ENCODE measurements at regions not wholly inside any gene's neighbourhood (a gene's known extent, or its start where the extent isn't known, plus 50 kb on each side); places are given as distances from the start of the nearest gene placed in this dataset.

GRCh38 chr4:110289601-110290100 lies 91.2 kb upstream of the ELOVL6 start:
- 65 to 85% (median 69%) methylated on average over 2 of the region's 2 CpGs for whole genome bisulfite sequencing, 4 donors
- Histone ChIP-seq H3K27ac (no peak overlapping the region), H3K4me1 (no peaks in the 10 kb centered on the region), H3K27me3 (peaks cover 0 to 3% (median 0%) of the 10 kb centered on the region in 9 donors), H3K4me3 (no peak overlapping the region), H3K9me3 (no peaks in the 10 kb centered on the region), H3K36me3 (no peaks in the 10 kb centered on the region)
- intact Hi-C loops (cut with DNase I) = no loop called here
- no peak for DNase-seq
- TF ChIP-seq CTCF (IDR thresholded peaks at IDR 0.05) = no peak
- TF ChIP-seq POLR2A (IDR thresholded peaks at IDR 0.05) = no peak
- no peak for ATAC-seq

GRCh38 chr4:110287130-110287529 lies 88.7 kb upstream of the ELOVL6 start:
- TF ChIP-seq POLR2A (IDR thresholded peaks at IDR 0.05) = no peak
- TF ChIP-seq CTCF (IDR thresholded peaks at IDR 0.05) = no peak
- H3K9me3 ChIP-seq = no peaks in the 10 kb centered on the region
- no peaks in the 10 kb centered on the region for H3K36me3 ChIP-seq
- H3K27ac ChIP-seq = no peak overlapping the region
- H3K27me3 ChIP-seq = no peaks in the 10 kb centered on the region
- H3K4me3 ChIP-seq = no peak overlapping the region
- 53 to 66% (median 59%) methylated on average over 2 of the region's 2 CpGs for WGBS, 4 donors
- H3K4me1 ChIP-seq = no peaks in the 10 kb centered on the region
- intact Hi-C loops (cut with DNase I) = no loop called here
- ATAC-seq (no peak), DNase-seq (no peak)

- Histone ChIP-seq H3K9me3 (no peaks in the 10 kb centered on the region), H3K36me3 (no peaks in the 10 kb centered on the region), H3K4me3 (no peak overlapping the region), H3K27ac (no peak overlapping the region), H3K27me3 (no peaks in the 10 kb centered on the region), H3K4me1 (no peaks in the 10 kb centered on the region)
- ATAC-seq (no peak), DNase-seq (no peak)
- WGBS, 4 donors = 79 to 92% (median 85%) methylated on average over 2 of the region's 2 CpGs
- intact Hi-C loops (cut with DNase I) = no loop called here
- TF ChIP-seq CTCF (IDR thresholded peaks at IDR 0.05) (no peak), POLR2A (IDR thresholded peaks at IDR 0.05) (no peak)
These were observed 79.7 kb upstream of the ELOVL6 start for GRCh38 chr4:110278127-110278526.

GRCh38 chr4:110275871-110276270 lies 77.5 kb upstream of the ELOVL6 start:
- no peaks in the 10 kb centered on the region for H3K4me1 ChIP-seq
- no peaks in the 10 kb centered on the region for H3K27me3 ChIP-seq
- ATAC-seq (no peak), DNase-seq (no peak)
- no peaks in the 10 kb centered on the region for H3K36me3 ChIP-seq
- H3K27ac ChIP-seq = no peak overlapping the region
- TF ChIP-seq CTCF (IDR thresholded peaks at IDR 0.05) (no peak), POLR2A (IDR thresholded peaks at IDR 0.05) (no peak)
- no peak overlapping the region for H3K4me3 ChIP-seq
- intact Hi-C loops (cut with DNase I) = no loop called here
- no peaks in the 10 kb centered on the region for H3K9me3 ChIP-seq

Data from heart left ventricle (tissue), 16 donors.